Gastrocnemius medialis (tissue), 4 donors: ENCODE measurements at regions not wholly inside any gene's neighbourhood (a gene's known extent, or its start where the extent isn't known, plus 50 kb on each side); places are given as distances from the start of the nearest gene placed in this dataset.

Experiments used
- ATAC-seq, 2 donors: fragments of 150-250 bp; one replicate each; pipeline ENCODE4 v1.9.1; 2016
- DNase-seq, 2 donors: peaks; one replicate each; pipeline ENCODE4 v3.0.0-alpha.2; 2019
- H3K27ac ChIP-seq, 4 donors: fragments of 200-600 bp; sonication (generic); 1 replicate in 1 of 4; 2 replicates in 3 of 4; pipeline ENCODE4 v1.5.1; 2016 to 2018; ENCODE audit warnings: mild to moderate bottlenecking in 2 of 4, moderate library complexity in 1 of 4
- H3K27me3 ChIP-seq, 3 donors: fragments of 200-600 bp; sonication (generic) in 2 of 3; 1 replicate in 1 of 3; 2 replicates in 2 of 3; pipeline versions ENCODE4 v1.5.1 to v1.6.0; 2016 to 2019; ENCODE audit warnings: mild to moderate bottlenecking in 1 of 3, moderate library complexity in 1 of 3
- H3K36me3 ChIP-seq, 2 donors: fragments of 200-600 bp; sonication (generic) in 1 of 2; one replicate each; pipeline ENCODE4 v1.5.1; 2017 to 2018
- H3K4me1 ChIP-seq, 2 donors: fragments of 200-600 bp; sonication (generic) in 1 of 2; one replicate each; pipeline ENCODE4 v1.5.1; 2016 to 2017; ENCODE audit warnings: mild to moderate bottlenecking in 2 of 2
- H3K4me3 ChIP-seq, 4 donors: fragments of 200-600 bp; sonication (generic) in 3 of 4; 1 replicate in 1 of 4; 2 replicates in 3 of 4; pipeline ENCODE4 v1.5.1; 2016 to 2019; ENCODE audit warnings: mild to moderate bottlenecking in 2 of 4
- H3K9me3 ChIP-seq, 3 donors: fragments of 200-600 bp; sonication (generic) in 2 of 3; 1 replicate in 1 of 3; 2 replicates in 2 of 3; pipeline ENCODE4 v1.5.1; 2016 to 2019
- CTCF ChIP-seq, 5 experiments: fragments of 450-650 bp in 3 of 5; fragments of 200-600 bp in 2 of 5; sonication (generic) in 2 of 5; IDR thresholded peaks in 4 of 5; conservative IDR thresholded peaks in 1 of 5; 1 replicate in 4 of 5; 2 replicates in 1 of 5; pipeline ENCODE4 v1.5.1; 2016 to 2019; ENCODE audit warnings: antibody characterized with exemption in 5 of 5, mild to moderate bottlenecking in 3 of 5, moderate library complexity in 3 of 5
- POLR2A ChIP-seq, 2 donors: fragments of 450-650 bp; IDR thresholded peaks; one replicate each; pipeline ENCODE4 v1.6.1; 2017; ENCODE audit warnings: antibody characterized with exemption in 2 of 2, mild to moderate bottlenecking in 2 of 2, moderate library complexity in 2 of 2
- in situ Hi-C, 4 donors: fragments of 200-750 bp; cut with MboI; loops; one replicate each; pipeline versions ENCODE4 v1.15.0 to v1.8.0; 2017; ENCODE audit warnings: low sequenced_read_pairs in 4 of 4
- intact Hi-C: fragments of 100-400 bp; cut with DNase I; formaldehyde crosslinking; loops from one replicate; pipeline ENCODE4 v1.15.1; 2023; ENCODE audit warnings: low total_unique reads

GRCh38 chr17:13807103-13807502 lies 205.4 kb upstream of the HS3ST3A1 start:
- no peaks in the 10 kb centered on the region for H3K9me3 ChIP-seq
- in situ Hi-C loops, result no loop called here
- no peaks in the 10 kb centered on the region for H3K4me1 ChIP-seq
- DNase-seq (no peak), ATAC-seq (no peak)
- H3K4me3 ChIP-seq, result no peak overlapping the region
- H3K36me3 ChIP-seq, result no peaks in the 10 kb centered on the region
- intact Hi-C loops, result no loop called here
- no peak overlapping the region for H3K27ac ChIP-seq
- no peaks in the 10 kb centered on the region for H3K27me3 ChIP-seq
- TF ChIP-seq POLR2A (IDR thresholded peaks at IDR 0.05), result no peak
- no peak for TF ChIP-seq CTCF (IDR thresholded peaks at IDR 0.05 in 4 of 5, conservative IDR thresholded peaks at IDR 0.05 in 1 of 5)

- Histone ChIP-seq H3K4me3 (no peak overlapping the region), H3K36me3 (no peaks in the 10 kb centered on the region), H3K4me1 (no peaks in the 10 kb centered on the region), H3K27ac (no peak overlapping the region), H3K9me3 (no peaks in the 10 kb centered on the region), H3K27me3 (no peaks in the 10 kb centered on the region)
- TF ChIP-seq CTCF (IDR thresholded peaks at IDR 0.05 in 4 of 5, conservative IDR thresholded peaks at IDR 0.05 in 1 of 5), result no peak
- TF ChIP-seq POLR2A (IDR thresholded peaks at IDR 0.05), result no peak
- intact Hi-C loops, result no loop called here
- in situ Hi-C loops, result no loop called here
- no peak for DNase-seq
- no peak for ATAC-seq
Measured at GRCh38 chr17:13812350-13812749, 210.6 kb upstream of the HS3ST3A1 start.

GRCh38 chr17:13813347-13814240 lies 211.9 kb upstream of the HS3ST3A1 start:
- DNase-seq, result no peak
- Histone ChIP-seq H3K27ac (no peak overlapping the region), H3K27me3 (no peaks in the 10 kb centered on the region), H3K4me3 (no peak overlapping the region), H3K9me3 (no peaks in the 10 kb centered on the region), H3K4me1 (no peaks in the 10 kb centered on the region), H3K36me3 (no peaks in the 10 kb centered on the region)
- intact Hi-C loops, result no loop called here
- in situ Hi-C loops, result no loop called here
- TF ChIP-seq CTCF (IDR thresholded peaks at IDR 0.05 in 4 of 5, conservative IDR thresholded peaks at IDR 0.05 in 1 of 5) (no peak), POLR2A (IDR thresholded peaks at IDR 0.05) (no peak)
- no peak for ATAC-seq

- no peaks in the 10 kb centered on the region for H3K36me3 ChIP-seq
- no peaks in the 10 kb centered on the region for H3K4me1 ChIP-seq
- no peaks in the 10 kb centered on the region for H3K9me3 ChIP-seq
- no peak overlapping the region for H3K27ac ChIP-seq
- in situ Hi-C loops, result no loop called here
- no peak for DNase-seq
- intact Hi-C loops, result no loop called here
- TF ChIP-seq POLR2A (IDR thresholded peaks at IDR 0.05), result no peak
- TF ChIP-seq CTCF (IDR thresholded peaks at IDR 0.05 in 4 of 5, conservative IDR thresholded peaks at IDR 0.05 in 1 of 5), result no peak
- no peak for ATAC-seq
- no peaks in the 10 kb centered on the region for H3K27me3 ChIP-seq
- H3K4me3 ChIP-seq, result no peak overlapping the region
Measured at GRCh38 chr17:13822700-13823099, 221.0 kb upstream of the HS3ST3A1 start.
